GM23338 (cell line): ENCODE measurements at regions not wholly inside any gene's neighbourhood (a gene's known extent, or its start where the extent isn't known, plus 50 kb on each side); places are given as distances from the start of the nearest gene placed in this dataset.
A peak's percentile ranks its signal among the peaks of the same experiment; 100 is the strongest.

Source experiments
- ATAC-seq: fragments of 200-7000 bp; cut with Tn5 transposase; 3 replicates; pipeline ENCODE4 v1.9.1; 2020
- DNase-seq: peaks from one replicate; pipeline ENCODE4 v3.0.0-alpha.2; 2015; ENCODE audit warnings: low spot score
- H2AFZ ChIP-seq: fragments of 200-600 bp; sonication (generic); 2 replicates; pipeline ENCODE4 v1.8.0; 2016; ENCODE audit warnings: antibody characterized with exemption, mild to moderate bottlenecking, moderate library complexity
- H3F3A ChIP-seq: fragments of 200-600 bp; sonication (generic); replicated peaks from 2 replicates; pipeline ENCODE4 v1.8.0; 2017; ENCODE audit warnings: antibody characterized with exemption, mixed run types, low read depth
- H3K27ac ChIP-seq: fragments of 200-600 bp; sonication (generic); 2 replicates; pipeline ENCODE4 v1.6.1; 2016; ENCODE audit warnings: low read depth
- H3K27me3 ChIP-seq: fragments of 200-600 bp; sonication (generic); 2 replicates; pipeline ENCODE4 v1.8.0; 2016; ENCODE audit warnings: mild to moderate bottlenecking, mixed run types, moderate library complexity; ENCODE audit not compliant: insufficient read depth
- H3K36me3 ChIP-seq: fragments of 200-600 bp; sonication (generic); 2 replicates; pipeline ENCODE4 v1.8.0; 2016; ENCODE audit warnings: mild to moderate bottlenecking; ENCODE audit not compliant: insufficient read depth
- H3K4me1 ChIP-seq: fragments of 200-600 bp; sonication (generic); 2 replicates; pipeline ENCODE4 v1.8.0; 2016; ENCODE audit warnings: mild to moderate bottlenecking, moderate library complexity; ENCODE audit not compliant: insufficient read depth
- H3K4me2 ChIP-seq: fragments of 200-600 bp; sonication (generic); 2 replicates; pipeline ENCODE4 v1.7.1; 2017; ENCODE audit warnings: mixed run types
- H3K4me3 ChIP-seq: fragments of 200-600 bp; sonication (generic); 2 replicates; pipeline ENCODE4 v1.6.1; 2016; ENCODE audit warnings: mixed run types
- H3K79me2 ChIP-seq: fragments of 200-600 bp; sonication (generic); replicated peaks from 2 replicates; pipeline ENCODE4 v1.8.0; 2017; ENCODE audit warnings: mild to moderate bottlenecking; ENCODE audit not compliant: insufficient read depth
- H3K9me2 ChIP-seq: fragments of 200-600 bp; sonication (generic); 2 replicates; pipeline ENCODE4 v1.8.0; 2017; ENCODE audit not compliant: insufficient read depth
- H4K20me1 ChIP-seq: fragments of 200-600 bp; sonication (generic); replicated peaks from 2 replicates; pipeline ENCODE4 v1.8.0; 2017; ENCODE audit warnings: mild to moderate bottlenecking; ENCODE audit not compliant: insufficient read depth
- H3K27ac Mint-ChIP-seq: 2 replicates; pipeline ENCODE4 v1.8.0; 2020; ENCODE audit warnings: inconsistent platforms, mild to moderate bottlenecking, moderate library complexity, mixed read lengths
- H3K27me3 Mint-ChIP-seq: 3 replicates; pipeline ENCODE4 v1.8.0; 2022; ENCODE audit warnings: low read depth, mild to moderate bottlenecking, moderate library complexity, mixed read lengths, inconsistent platforms; ENCODE audit not compliant: insufficient read depth, poor library complexity
- H3K36me3 Mint-ChIP-seq: 3 replicates; pipeline ENCODE4 v1.8.0; 2021; ENCODE audit warnings: low read depth, mild to moderate bottlenecking, inconsistent platforms, moderate library complexity, mixed read lengths
- H3K4me1 Mint-ChIP-seq: 3 replicates; pipeline ENCODE4 v1.8.0; 2020; ENCODE audit warnings: mild to moderate bottlenecking, inconsistent platforms, mixed read lengths
- H3K4me3 Mint-ChIP-seq: 3 replicates; pipeline ENCODE4 v1.8.0; 2021; ENCODE audit warnings: moderate library complexity, mild to moderate bottlenecking, inconsistent platforms, mixed read lengths
- H3K9me3 Mint-ChIP-seq: 3 replicates; pipeline ENCODE4 v1.8.0; 2020; ENCODE audit warnings: moderate library complexity, mild to moderate bottlenecking, inconsistent platforms, mixed read lengths
- CREB1 ChIP-seq: fragments of 250-450 bp; sonication (Bioruptor Pico); IDR thresholded peaks from 2 replicates; pipeline ENCODE4 v1.5.0; 2020; ENCODE audit warnings: low read depth, mild to moderate bottlenecking, moderate library complexity
- CTCF ChIP-seq, 2 experiments: fragments of 200-600 bp in 1 of 2; sonication (generic) in 1 of 2; conservative IDR thresholded peaks; 2 replicates each; pipeline versions ENCODE4 v1.5.1 to v1.6.1; 2016 to 2017; ENCODE audit warnings: antibody characterized with exemption in 2 of 2, low read depth in 2 of 2, mild to moderate bottlenecking in 2 of 2, moderate library complexity in 1 of 2
- EZH2 ChIP-seq: fragments of 200-600 bp; sonication (generic); IDR thresholded peaks from one replicate; pipeline ENCODE4 v1.8.0; 2017; ENCODE audit warnings: antibody characterized with exemption, mild to moderate bottlenecking, low read depth; ENCODE audit not compliant: unreplicated experiment
- EZH2phosphoT487 ChIP-seq: fragments of 200-600 bp; sonication (generic); IDR thresholded peaks from one replicate; pipeline ENCODE4 v1.8.1; 2018; ENCODE audit warnings: antibody characterized with exemption; ENCODE audit not compliant: unreplicated experiment
- JUNB ChIP-seq: IDR thresholded peaks from one replicate; pipeline ENCODE4 v1.6.1; 2016; ENCODE audit warnings: antibody characterized with exemption; ENCODE audit not compliant: unreplicated experiment
- NANOG ChIP-seq: IDR thresholded peaks from 2 replicates; pipeline ENCODE4 v1.6.1; 2016; ENCODE audit warnings: antibody characterized with exemption, borderline replicate concordance
- POLR2AphosphoS5 ChIP-seq: IDR thresholded peaks from 2 replicates; pipeline ENCODE4 v1.6.1; 2016; ENCODE audit warnings: antibody characterized with exemption, low read depth
- REST ChIP-seq: IDR thresholded peaks from one replicate; pipeline ENCODE4 v1.6.1; 2018; ENCODE audit warnings: antibody characterized with exemption; ENCODE audit not compliant: unreplicated experiment
- STAT1 ChIP-seq: IDR thresholded peaks from one replicate; pipeline ENCODE4 v1.6.1; 2016; ENCODE audit warnings: antibody characterized with exemption; ENCODE audit not compliant: unreplicated experiment
- ZNF114 ChIP-seq: fragments of 250-450 bp; sonication (Bioruptor Pico); IDR thresholded peaks from 2 replicates; pipeline ENCODE4 v1.5.0; 2020; ENCODE audit warnings: mild to moderate bottlenecking, moderate library complexity
- ZNF331 ChIP-seq: fragments of 250-450 bp; sonication (Bioruptor Pico); IDR thresholded peaks from 2 replicates; pipeline ENCODE4 v1.5.0; 2020; ENCODE audit warnings: low read depth, mild to moderate bottlenecking, moderate library complexity
- TF ChIP-seq, protein P1 (sequence below): fragments of 250-450 bp; sonication (Bioruptor Pico); IDR thresholded peaks from 2 replicates; pipeline ENCODE4 v1.5.0; 2020; ENCODE audit warnings: mild to moderate bottlenecking, moderate library complexity
- TF ChIP-seq, protein P2 (sequence below): IDR thresholded peaks from 2 replicates; pipeline ENCODE4 v1.6.1; 2016; ENCODE audit warnings: antibody characterized with exemption

DNA sequence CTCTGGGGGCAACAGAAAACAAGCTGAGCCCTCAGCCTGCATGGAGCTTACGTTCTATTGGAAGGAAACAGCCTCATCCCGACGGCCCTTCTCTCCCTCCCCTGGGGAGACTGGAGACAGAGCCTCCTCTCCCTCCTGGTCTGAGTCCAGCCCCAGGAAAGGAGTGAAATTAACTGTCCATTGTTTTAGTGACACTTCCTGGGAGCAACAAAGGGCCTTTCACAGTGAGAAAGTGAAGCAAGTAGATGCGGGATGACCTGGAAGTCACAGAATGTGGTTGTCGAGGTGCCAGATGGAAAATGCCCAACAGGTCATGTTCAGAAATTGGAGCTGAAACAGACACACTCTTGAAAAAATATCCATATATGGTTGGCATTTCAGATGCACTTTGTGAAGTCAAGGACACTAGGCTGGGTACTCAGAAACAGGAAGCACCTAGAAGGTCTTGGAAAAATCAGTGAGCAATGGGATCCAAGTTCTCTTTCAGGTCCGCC, 77.8 kb downstream of the TFAP2C start:
- H2AFZ ChIP-seq = peak overlapping the region; percentile 43; the same call in 1 of the 2 replicates
- H3K4me3 Mint-ChIP-seq = no peak overlapping the region
- H3K27me3 ChIP-seq = no peaks in the 10 kb centered on the region
- H3K4me1 Mint-ChIP-seq = peaks cover 17% of the 10 kb centered on the region
- H3K9me2 ChIP-seq = peaks cover 12% of the 10 kb centered on the region; the same call in 1 of the 2 replicates
- H3K4me1 ChIP-seq = peaks cover 10% of the 10 kb centered on the region
- no peak overlapping the region for H3K27ac ChIP-seq
- DNase-seq = no peak
- H3F3A ChIP-seq = no peaks in the 10 kb centered on the region
- H3K27ac Mint-ChIP-seq = no peak overlapping the region
- peaks cover 18% of the 10 kb centered on the region for H3K27me3 Mint-ChIP-seq
- peaks cover 6% of the 10 kb centered on the region; the same call in 1 of the 3 replicates for H3K36me3 Mint-ChIP-seq
- no peaks in the 10 kb centered on the region for H3K79me2 ChIP-seq
- TF ChIP-seq ZNF114 (CRISPR knock-in tag) (no peak), STAT1 (no peak), CTCF (conservative IDR thresholded peaks at IDR 0.05; ENCODE audit: low read depth in 2 of 2) (no peak), EZH2phosphoT487 (no peak), ZNF331 (no peak), JUNB (no peak), REST (no peak), NANOG (no peak), POLR2AphosphoS5 (no peak), CREB1 (CRISPR knock-in tag) (no peak), EZH2 (no peak)
- TF ChIP-seq, protein P1, sequence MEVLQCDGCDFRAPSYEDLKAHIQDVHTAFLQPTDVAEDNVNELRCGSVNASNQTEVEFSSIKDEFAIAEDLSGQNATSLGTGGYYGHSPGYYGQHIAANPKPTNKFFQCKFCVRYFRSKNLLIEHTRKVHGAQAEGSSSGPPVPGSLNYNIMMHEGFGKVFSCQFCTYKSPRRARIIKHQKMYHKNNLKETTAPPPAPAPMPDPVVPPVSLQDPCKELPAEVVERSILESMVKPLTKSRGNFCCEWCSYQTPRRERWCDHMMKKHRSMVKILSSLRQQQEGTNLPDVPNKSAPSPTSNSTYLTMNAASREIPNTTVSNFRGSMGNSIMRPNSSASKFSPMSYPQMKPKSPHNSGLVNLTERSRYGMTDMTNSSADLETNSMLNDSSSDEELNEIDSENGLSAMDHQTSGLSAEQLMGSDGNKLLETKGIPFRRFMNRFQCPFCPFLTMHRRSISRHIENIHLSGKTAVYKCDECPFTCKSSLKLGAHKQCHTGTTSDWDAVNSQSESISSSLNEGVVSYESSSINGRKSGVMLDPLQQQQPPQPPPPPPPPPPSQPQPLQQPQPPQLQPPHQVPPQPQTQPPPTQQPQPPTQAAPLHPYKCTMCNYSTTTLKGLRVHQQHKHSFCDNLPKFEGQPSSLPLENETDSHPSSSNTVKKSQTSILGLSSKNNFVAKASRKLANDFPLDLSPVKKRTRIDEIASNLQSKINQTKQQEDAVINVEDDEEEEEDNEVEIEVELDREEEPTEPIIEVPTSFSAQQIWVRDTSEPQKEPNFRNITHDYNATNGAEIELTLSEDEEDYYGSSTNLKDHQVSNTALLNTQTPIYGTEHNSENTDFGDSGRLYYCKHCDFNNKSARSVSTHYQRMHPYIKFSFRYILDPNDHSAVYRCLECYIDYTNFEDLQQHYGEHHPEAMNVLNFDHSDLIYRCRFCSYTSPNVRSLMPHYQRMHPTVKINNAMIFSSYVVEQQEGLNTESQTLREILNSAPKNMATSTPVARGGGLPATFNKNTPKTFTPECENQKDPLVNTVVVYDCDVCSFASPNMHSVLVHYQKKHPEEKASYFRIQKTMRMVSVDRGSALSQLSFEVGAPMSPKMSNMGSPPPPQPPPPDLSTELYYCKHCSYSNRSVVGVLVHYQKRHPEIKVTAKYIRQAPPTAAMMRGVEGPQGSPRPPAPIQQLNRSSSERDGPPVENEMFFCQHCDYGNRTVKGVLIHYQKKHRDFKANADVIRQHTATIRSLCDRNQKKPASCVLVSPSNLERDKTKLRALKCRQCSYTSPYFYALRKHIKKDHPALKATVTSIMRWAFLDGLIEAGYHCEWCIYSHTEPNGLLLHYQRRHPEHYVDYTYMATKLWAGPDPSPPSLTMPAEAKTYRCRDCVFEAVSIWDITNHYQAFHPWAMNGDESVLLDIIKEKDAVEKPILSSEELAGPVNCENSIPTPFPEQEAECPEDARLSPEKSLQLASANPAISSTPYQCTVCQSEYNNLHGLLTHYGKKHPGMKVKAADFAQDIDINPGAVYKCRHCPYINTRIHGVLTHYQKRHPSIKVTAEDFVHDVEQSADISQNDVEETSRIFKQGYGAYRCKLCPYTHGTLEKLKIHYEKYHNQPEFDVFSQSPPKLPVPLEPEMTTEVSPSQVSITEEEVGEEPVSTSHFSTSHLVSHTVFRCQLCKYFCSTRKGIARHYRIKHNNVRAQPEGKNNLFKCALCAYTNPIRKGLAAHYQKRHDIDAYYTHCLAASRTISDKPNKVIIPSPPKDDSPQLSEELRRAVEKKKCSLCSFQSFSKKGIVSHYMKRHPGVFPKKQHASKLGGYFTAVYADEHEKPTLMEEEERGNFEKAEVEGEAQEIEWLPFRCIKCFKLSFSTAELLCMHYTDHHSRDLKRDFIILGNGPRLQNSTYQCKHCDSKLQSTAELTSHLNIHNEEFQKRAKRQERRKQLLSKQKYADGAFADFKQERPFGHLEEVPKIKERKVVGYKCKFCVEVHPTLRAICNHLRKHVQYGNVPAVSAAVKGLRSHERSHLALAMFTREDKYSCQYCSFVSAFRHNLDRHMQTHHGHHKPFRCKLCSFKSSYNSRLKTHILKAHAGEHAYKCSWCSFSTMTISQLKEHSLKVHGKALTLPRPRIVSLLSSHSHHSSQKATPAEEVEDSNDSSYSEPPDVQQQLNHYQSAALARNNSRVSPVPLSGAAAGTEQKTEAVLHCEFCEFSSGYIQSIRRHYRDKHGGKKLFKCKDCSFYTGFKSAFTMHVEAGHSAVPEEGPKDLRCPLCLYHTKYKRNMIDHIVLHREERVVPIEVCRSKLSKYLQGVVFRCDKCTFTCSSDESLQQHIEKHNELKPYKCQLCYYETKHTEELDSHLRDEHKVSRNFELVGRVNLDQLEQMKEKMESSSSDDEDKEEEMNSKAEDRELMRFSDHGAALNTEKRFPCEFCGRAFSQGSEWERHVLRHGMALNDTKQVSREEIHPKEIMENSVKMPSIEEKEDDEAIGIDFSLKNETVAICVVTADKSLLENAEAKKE (CRISPR knock-in tag) = no peak
- TF ChIP-seq, protein P2, sequence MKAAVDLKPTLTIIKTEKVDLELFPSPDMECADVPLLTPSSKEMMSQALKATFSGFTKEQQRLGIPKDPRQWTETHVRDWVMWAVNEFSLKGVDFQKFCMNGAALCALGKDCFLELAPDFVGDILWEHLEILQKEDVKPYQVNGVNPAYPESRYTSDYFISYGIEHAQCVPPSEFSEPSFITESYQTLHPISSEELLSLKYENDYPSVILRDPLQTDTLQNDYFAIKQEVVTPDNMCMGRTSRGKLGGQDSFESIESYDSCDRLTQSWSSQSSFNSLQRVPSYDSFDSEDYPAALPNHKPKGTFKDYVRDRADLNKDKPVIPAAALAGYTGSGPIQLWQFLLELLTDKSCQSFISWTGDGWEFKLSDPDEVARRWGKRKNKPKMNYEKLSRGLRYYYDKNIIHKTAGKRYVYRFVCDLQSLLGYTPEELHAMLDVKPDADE = no peak
- H3K36me3 ChIP-seq = no peaks in the 10 kb centered on the region
- ATAC-seq = no peak
- no peaks in the 10 kb centered on the region for H4K20me1 ChIP-seq
- peaks cover 3% of the 10 kb centered on the region; the same call in 2 of the 3 replicates for H3K9me3 Mint-ChIP-seq
- H3K4me3 ChIP-seq = no peak overlapping the region
- H3K4me2 ChIP-seq = no peak overlapping the region
